Stimulated activated CD8-positive, alpha-beta memory T cell treated with anti-CD3 and anti-CD28 coated beads, Interleukin-4, amount 100 ng/mL, for 24 hours (primary cell): ENCODE measurements at regions not wholly inside any gene's neighbourhood (a gene's known extent, or its start where the extent isn't known, plus 50 kb on each side); places are given as distances from the start of the nearest gene placed in this dataset.

Source experiments
- DNase-seq: peaks from one replicate; pipeline ENCODE4 v3.0.0-alpha.2; 2020; ENCODE audit warnings: low read depth

- DNase-seq, result no peak
Measured at GRCh38 chr10:78299851-78300468, 266.3 kb downstream of the RPS24 start.

GRCh38 chr10:78300526-78300925 lies 266.9 kb downstream of the RPS24 start:
- no peak for DNase-seq

GRCh38 chr10:78301481-78301880 lies 267.8 kb downstream of the RPS24 start:
- DNase-seq, result no peak

GRCh38 chr10:78301891-78302738 lies 268.5 kb downstream of the RPS24 start:
- DNase-seq, result no peak

GRCh38 chr10:78302739-78302988 lies 269.0 kb downstream of the RPS24 start:
- DNase-seq, result no peak

- DNase-seq, result peak; percentile 95
Measured at GRCh38 chr10:78302989-78303854, 269.6 kb downstream of the RPS24 start.

- DNase-seq, result no peak
Measured at GRCh38 chr10:78304091-78305045, 270.7 kb downstream of the RPS24 start.

GRCh38 chr10:78305311-78305710 lies 271.6 kb downstream of the RPS24 start:
- DNase-seq, result no peak

- no peak for DNase-seq
Measured at GRCh38 chr10:78306358-78306757, 272.7 kb downstream of the RPS24 start.

GRCh38 chr10:78307576-78307975 lies 273.9 kb downstream of the RPS24 start:
- no peak for DNase-seq

- no peak for DNase-seq
Measured at GRCh38 chr10:78309536-78310237, 276.0 kb downstream of the RPS24 start.

- no peak for DNase-seq
Measured at GRCh38 chr10:78310481-78311080, 276.9 kb downstream of the RPS24 start.

- DNase-seq, result no peak
Measured at GRCh38 chr10:78312197-78313047, 278.8 kb downstream of the RPS24 start.

- no peak for DNase-seq
Measured at GRCh38 chr10:78313048-78313381, 279.4 kb downstream of the RPS24 start.

- no peak for DNase-seq
Measured at GRCh38 chr10:78313636-78314035, 280.0 kb downstream of the RPS24 start.

- no peak for DNase-seq
Measured at GRCh38 chr10:78314651-78315050, 281.0 kb downstream of the RPS24 start.

GRCh38 chr10:78316451-78316931 lies 282.8 kb downstream of the RPS24 start:
- no peak for DNase-seq

GRCh38 chr10:78318305-78318704 lies 284.6 kb downstream of the RPS24 start:
- no peak for DNase-seq

- DNase-seq, result no peak
Measured at GRCh38 chr10:78319371-78319770, 285.7 kb downstream of the RPS24 start.

GRCh38 chr10:78319841-78320240 lies 286.2 kb downstream of the RPS24 start:
- DNase-seq, result no peak
